Erythroblast (primary cell): ENCODE measurements at regions not wholly inside any gene's neighbourhood (a gene's known extent, or its start where the extent isn't known, plus 50 kb on each side); places are given as distances from the start of the nearest gene placed in this dataset.

ENCODE experiments used
- GATA1 ChIP-seq: IDR thresholded peaks from 2 replicates; pipeline ENCODE4 v1.6.1; 2011; ENCODE audit warnings: low read depth, mild to moderate bottlenecking, control low read depth, low read length, moderate library complexity
- POLR2A ChIP-seq: IDR thresholded peaks from 2 replicates; pipeline ENCODE4 v1.6.1; 2011; ENCODE audit warnings: mild to moderate bottlenecking, low read length

GRCh38 chr6:140957386-140957785 lies 1175.3 kb upstream of the GJE1 start:
- TF ChIP-seq POLR2A (no peak), GATA1 (no peak)
